ENCODE measurements at regions not wholly inside any gene's neighbourhood (a gene's known extent, or its start where the extent isn't known, plus 50 kb on each side); places are given as distances from the start of the nearest gene placed in this dataset.

GRCh38 chrX:10897768-10898167, 213.4 kb upstream of the HCCS start:
- no peak for DNase-seq (ENCODE audit: low read depth in 2 of 2)

- DNase-seq (ENCODE audit: low read depth in 2 of 2), result peak in 1 of 2 donors; percentile 70
Measured at GRCh38 chrX:10900585-10901289, 210.4 kb upstream of the HCCS start.

- DNase-seq (ENCODE audit: low read depth in 2 of 2), result no peak
Measured at GRCh38 chrX:10901290-10901633, 209.9 kb upstream of the HCCS start.

GRCh38 chrX:10902001-10902400, 209.1 kb upstream of the HCCS start:
- DNase-seq (ENCODE audit: low read depth in 2 of 2), result peak in 1 of 2 donors; percentile 32

GRCh38 chrX:10903523-10903922, 207.6 kb upstream of the HCCS start:
- DNase-seq (ENCODE audit: low read depth in 2 of 2), result no peak

GRCh38 chrX:10904220-10904619, 206.9 kb upstream of the HCCS start:
- DNase-seq (ENCODE audit: low read depth in 2 of 2), result no peak

GRCh38 chrX:10906866-10907265, 204.3 kb upstream of the HCCS start:
- DNase-seq (ENCODE audit: low read depth in 2 of 2), result no peak

- DNase-seq (ENCODE audit: low read depth in 2 of 2), result peak; percentile 59 to 84
Measured at GRCh38 chrX:10922159-10922558, 189.0 kb upstream of the HCCS start.

GRCh38 chrX:10922835-10923234, 188.3 kb upstream of the HCCS start:
- DNase-seq (ENCODE audit: low read depth in 2 of 2), result no peak

GRCh38 chrX:10923466-10923865, 187.7 kb upstream of the HCCS start:
- no peak for DNase-seq (ENCODE audit: low read depth in 2 of 2)

GRCh38 chrX:10926404-10926803, 184.7 kb upstream of the HCCS start:
- DNase-seq (ENCODE audit: low read depth in 2 of 2), result peak in 1 of 2 donors; percentile 13

- DNase-seq (ENCODE audit: low read depth in 2 of 2), result no peak
Measured at GRCh38 chrX:10926891-10927290, 184.2 kb upstream of the HCCS start.

- DNase-seq (ENCODE audit: low read depth in 2 of 2), result no peak
Measured at GRCh38 chrX:10929747-10930146, 181.4 kb upstream of the HCCS start.

- DNase-seq (ENCODE audit: low read depth in 2 of 2), result no peak
Measured at GRCh38 chrX:10930151-10930550, 181.0 kb upstream of the HCCS start.

- no peak for DNase-seq (ENCODE audit: low read depth in 2 of 2)
Measured at GRCh38 chrX:10931976-10932375, 179.2 kb upstream of the HCCS start.

GRCh38 chrX:10932842-10933440, 178.2 kb upstream of the HCCS start:
- DNase-seq (ENCODE audit: low read depth in 2 of 2), result peak; percentile 20 to 65

- DNase-seq (ENCODE audit: low read depth in 2 of 2), result no peak
Measured at GRCh38 chrX:10935501-10935900, 175.6 kb upstream of the HCCS start.

GRCh38 chrX:10936976-10937375, 174.2 kb upstream of the HCCS start:
- DNase-seq (ENCODE audit: low read depth in 2 of 2), result no peak

- DNase-seq (ENCODE audit: low read depth in 2 of 2), result no peak
Measured at GRCh38 chrX:10938365-10938923, 172.7 kb upstream of the HCCS start.

- DNase-seq (ENCODE audit: low read depth in 2 of 2), result no peak
Measured at GRCh38 chrX:10939424-10939823, 171.7 kb upstream of the HCCS start.

GRCh38 chrX:10944136-10944885, 166.8 kb upstream of the HCCS start:
- no peak for DNase-seq (ENCODE audit: low read depth in 2 of 2)

GRCh38 chrX:10945498-10945897, 165.6 kb upstream of the HCCS start:
- no peak for DNase-seq (ENCODE audit: low read depth in 2 of 2)

GRCh38 chrX:10949541-10949940, 161.6 kb upstream of the HCCS start:
- DNase-seq (ENCODE audit: low read depth in 2 of 2), result no peak
